IMR-90 (cell line): ENCODE measurements at regions not wholly inside any gene's neighbourhood (a gene's known extent, or its start where the extent isn't known, plus 50 kb on each side); places are given as distances from the start of the nearest gene placed in this dataset.

Experiments
- ATAC-seq: fragments of 200-7000 bp; cut with Tn5 transposase; 2 replicates; pipeline ENCODE4 v1.9.1; 2020; ENCODE audit warnings: low read depth, mild to moderate bottlenecking, moderate library complexity
- BruUV-seq: library from RNA; stranded (reverse); fragments of 400-500 nt; replicated peaks from 2 replicates; lab custom pipeline; 2021; lab: Mats Ljungman, UMichigan
- CTCF ChIA-PET: fragments of 300-600 bp; formaldehyde crosslinking; extraction: SDS; loops from one replicate; lab custom pipeline; 2021; ENCODE audit warnings: antibody characterized with exemption; lab: Yijun Ruan, JAX
- POLR2A ChIA-PET: fragments of 300-600 bp; sonication (Branson Sonifier 250); formaldehyde crosslinking; loops from one replicate; lab custom pipeline; 2022; ENCODE audit warnings: antibody characterized with exemption; ENCODE audit not compliant: unreplicated experiment; lab: Charles Lee
- DNase-seq: peaks from one replicate; pipeline ENCODE4 v3.0.0; 2013
- H2AFZ ChIP-seq: replicated peaks from 2 replicates; pipeline ENCODE3; 2013; ENCODE audit warnings: low read length, mild to moderate bottlenecking; ENCODE audit not compliant: poor library complexity
- H2AK5ac ChIP-seq: 2 replicates; pipeline ENCODE4 v1.6.1; 2013; ENCODE audit warnings: low read depth, low read length, inconsistent platforms
- H2AK9ac ChIP-seq: replicated peaks from 2 replicates; pipeline ENCODE3; 2013; ENCODE audit warnings: mild to moderate bottlenecking, low read depth, low read length, moderate library complexity; ENCODE audit not compliant: poor library complexity
- H2BK120ac ChIP-seq: 2 replicates; pipeline ENCODE4 v1.6.1; 2013; ENCODE audit warnings: low read depth, low read length, inconsistent platforms
- H2BK15ac ChIP-seq: 3 replicates; pipeline ENCODE4 v1.6.1; 2013; ENCODE audit warnings: low read depth, low read length, inconsistent platforms
- H2BK20ac ChIP-seq: 2 replicates; pipeline ENCODE4 v1.6.1; 2013; ENCODE audit warnings: low read depth, mild to moderate bottlenecking, inconsistent platforms, low read length, moderate library complexity
- H2BK5ac ChIP-seq: 2 replicates; pipeline ENCODE4 v1.6.1; 2013; ENCODE audit warnings: mild to moderate bottlenecking, low read depth, low read length, inconsistent platforms; ENCODE audit not compliant: poor library complexity, severe bottlenecking
- H3K14ac ChIP-seq: replicated peaks from 2 replicates; pipeline ENCODE4 v1.6.1; 2013; ENCODE audit warnings: low read depth, low read length, inconsistent platforms
- H3K18ac ChIP-seq: 2 replicates; pipeline ENCODE4 v1.6.1; 2013; ENCODE audit warnings: low read depth, low read length, control low read depth
- H3K23ac ChIP-seq: 2 replicates; pipeline ENCODE4 v1.6.1; 2013; ENCODE audit warnings: low read depth, low read length, inconsistent platforms
- H3K27ac ChIP-seq: 2 replicates; pipeline ENCODE4 v1.5.1; 2013; ENCODE audit warnings: mild to moderate bottlenecking, control low read depth, low read length; ENCODE audit not compliant: insufficient read depth
- H3K27me3 ChIP-seq: 2 replicates; pipeline ENCODE4 v1.6.1; 2013; ENCODE audit warnings: low read length; ENCODE audit not compliant: control insufficient read depth, insufficient read depth
- H3K36me3 ChIP-seq: 2 replicates; pipeline ENCODE4 v1.6.1; 2013; ENCODE audit warnings: low read length, mixed read lengths; ENCODE audit not compliant: control insufficient read depth, insufficient read depth
- H3K4ac ChIP-seq: 2 replicates; pipeline ENCODE4 v1.6.1; 2013; ENCODE audit warnings: low read depth, low read length, inconsistent platforms
- H3K4me1 ChIP-seq: 2 replicates; pipeline ENCODE4 v1.6.1; 2013; ENCODE audit warnings: low read length, mixed read lengths; ENCODE audit not compliant: control insufficient read depth, insufficient read depth
- H3K4me2 ChIP-seq: 2 replicates; pipeline ENCODE4 v1.6.1; 2013; ENCODE audit warnings: low read depth, mild to moderate bottlenecking, control low read depth, low read length, moderate library complexity
- H3K4me3 ChIP-seq: 2 replicates; pipeline ENCODE4 v1.5.1; 2013; ENCODE audit warnings: low read depth, mild to moderate bottlenecking, control low read depth, low read length, moderate library complexity; ENCODE audit not compliant: insufficient read depth
- H3K56ac ChIP-seq: 2 replicates; pipeline ENCODE4 v1.6.1; 2013; ENCODE audit warnings: low read length, inconsistent platforms; ENCODE audit not compliant: insufficient read depth; ENCODE audit errors: extremely low read depth
- H3K79me1 ChIP-seq, 2 experiments: 2 replicates each; pipeline ENCODE4 v1.6.1; 2013; ENCODE audit warnings: low read length in 2 of 2, inconsistent platforms in 1 of 2, low read depth in 1 of 2
- H3K9ac ChIP-seq: 2 replicates; pipeline ENCODE4 v1.6.1; 2013; ENCODE audit warnings: low read depth, low read length, control low read depth
- H3K9me1 ChIP-seq: 2 replicates; pipeline ENCODE4 v1.6.1; 2013; ENCODE audit warnings: low read length, inconsistent platforms; ENCODE audit not compliant: insufficient read depth
- H3K9me3 ChIP-seq: 2 replicates; pipeline ENCODE4 v1.6.1; 2013; ENCODE audit warnings: low read length; ENCODE audit not compliant: control insufficient read depth, insufficient read depth
- H4K20me1 ChIP-seq: 2 replicates; pipeline ENCODE4 v1.6.1; 2013; ENCODE audit warnings: low read length, inconsistent platforms; ENCODE audit not compliant: insufficient read depth
- H4K5ac ChIP-seq: 2 replicates; pipeline ENCODE4 v1.6.1; 2013; ENCODE audit warnings: mild to moderate bottlenecking, low read depth, low read length, control low read depth
- H4K8ac ChIP-seq, 2 experiments: 2 replicates each; pipeline ENCODE4 v1.6.1; 2013; ENCODE audit warnings: low read depth in 2 of 2, low read length in 2 of 2, control low read depth in 1 of 2, inconsistent platforms in 1 of 2
- H4K91ac ChIP-seq: 2 replicates; pipeline ENCODE4 v1.6.1; 2013; ENCODE audit warnings: low read depth, low read length, inconsistent platforms; ENCODE audit not compliant: insufficient read depth
- BHLHE40 ChIP-seq: fragments of 150-350 bp; IDR thresholded peaks from 2 replicates; pipeline ENCODE4 v1.6.1; 2016; ENCODE audit warnings: mild to moderate bottlenecking, low read depth, low read length
- CEBPB ChIP-seq: IDR thresholded peaks from 2 replicates; pipeline ENCODE4 v1.6.1; 2012; ENCODE audit warnings: low read depth, low read length, improper control_type of control experiment
- CHD1 ChIP-seq: IDR thresholded peaks from 2 replicates; pipeline ENCODE4 v1.6.1; 2012; ENCODE audit warnings: low read depth, low read length, improper control_type of control experiment
- FOS ChIP-seq: fragments of 150-350 bp; IDR thresholded peaks from 2 replicates; pipeline ENCODE4 v1.6.1; 2016; ENCODE audit warnings: low read depth, low read length
- MAFK ChIP-seq: IDR thresholded peaks from 2 replicates; pipeline ENCODE4 v1.6.1; 2012; ENCODE audit warnings: low read depth, low read length, improper control_type of control experiment
- MAZ ChIP-seq: IDR thresholded peaks from 2 replicates; pipeline ENCODE4 v1.6.1; 2012; ENCODE audit warnings: low read depth, mild to moderate bottlenecking, low read length, improper control_type of control experiment, moderate library complexity, borderline replicate concordance
- NFE2L2 ChIP-seq: fragments of 150-350 bp; IDR thresholded peaks from 2 replicates; pipeline ENCODE4 v1.6.1; 2016; ENCODE audit warnings: low read depth, mild to moderate bottlenecking, low read length
- POLR2A ChIP-seq: IDR thresholded peaks from 2 replicates; pipeline ENCODE4 v1.6.1; 2012; ENCODE audit warnings: mild to moderate bottlenecking, low read depth, low read length
- RAD21 ChIP-seq: IDR thresholded peaks from 2 replicates; pipeline ENCODE4 v1.6.1; 2012; ENCODE audit warnings: low read length, improper control_type of control experiment
- RCOR1 ChIP-seq: IDR thresholded peaks from 2 replicates; pipeline ENCODE4 v1.6.1; 2012; ENCODE audit warnings: mild to moderate bottlenecking, low read length, improper control_type of control experiment; ENCODE audit not compliant: insufficient replicate concordance
- RFX5 ChIP-seq: IDR thresholded peaks from 2 replicates; pipeline ENCODE4 v1.8.0; 2012; ENCODE audit warnings: low read depth, mild to moderate bottlenecking, low read length, moderate library complexity
- WGBS, 2 experiments: methylation state at CpG; one replicate each; pipeline versions ENCODE4 v1.1.5 to v1.1.7; 2013; ENCODE audit warnings: missing lambda C conversion rate in 2 of 2; ENCODE audit not compliant: insufficient read length in 1 of 2; ENCODE audit errors: extremely low coverage in 2 of 2; 5-methylcytosine and 5-hydroxymethylcytosine counted together
- dilution Hi-C: fragments of 300-500 bp; cut with HindIII; formaldehyde crosslinking; loops from one replicate; pipeline ENCODE4 v1.14.3; 2018; ENCODE audit warnings: low sequenced_read_pairs; ENCODE audit not compliant: unreplicated experiment
- in situ Hi-C: fragments of 300-500 bp; cut with MboI; formaldehyde crosslinking; loops from 3 replicates; pipeline ENCODE4 v1.14.3; 2019; ENCODE audit warnings: low sequenced_read_pairs, inconsistent platforms, mixed read lengths
- intact Hi-C: fragments of 100-400 bp; cut with micrococcal nuclease; formaldehyde crosslinking; loops from 2 replicates; pipeline ENCODE4 v1.10.0; 2022
- TF ChIP-seq, protein P1 (sequence below): fragments of 150-350 bp; IDR thresholded peaks from 2 replicates; pipeline ENCODE4 v1.6.1; 2016; ENCODE audit warnings: low read depth, mild to moderate bottlenecking, low read length, moderate library complexity, borderline replicate concordance
- TF ChIP-seq, protein P2 (sequence below): conservative IDR thresholded peaks from 2 replicates; pipeline ENCODE4 v1.5.1; 2012; ENCODE audit warnings: mild to moderate bottlenecking, low read depth, low read length, improper control_type of control experiment
- TF ChIP-seq, protein P3 (sequence below): fragments of 150-350 bp; IDR thresholded peaks from 2 replicates; pipeline ENCODE4 v1.6.1; 2017; ENCODE audit warnings: mild to moderate bottlenecking, antibody characterized with exemption, low read length, low read depth

DNA sequence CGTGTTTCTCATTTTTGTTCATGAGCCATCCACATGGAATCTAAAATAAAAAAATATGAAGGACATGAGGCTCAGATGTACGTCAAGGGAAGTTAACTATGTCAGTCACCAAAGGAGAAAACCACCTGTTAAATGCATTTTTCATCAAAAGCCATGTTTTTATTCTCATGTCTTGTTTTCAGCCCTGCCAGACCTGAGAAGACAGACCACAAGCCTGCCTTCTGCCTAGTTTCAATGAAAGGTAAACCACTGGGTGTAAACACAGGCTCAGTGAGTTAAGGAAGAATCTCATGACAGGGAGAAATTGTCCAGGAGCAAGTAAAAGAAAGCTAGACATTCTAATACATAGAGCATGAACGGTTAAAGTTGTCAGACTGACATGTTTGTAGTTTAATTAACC lies 52.3 kb upstream of the TNIP3 start:
- Histone ChIP-seq H3K56ac (no peak overlapping the region), H3K4me1 (no peaks in the 10 kb centered on the region), H3K79me1 (no peaks in the 10 kb centered on the region), H3K9ac (no peak overlapping the region), H2BK20ac (no peak overlapping the region), H3K27ac (no peak overlapping the region), H3K9me1 (peaks cover 2% of the 10 kb centered on the region; the same call in 1 of the 2 replicates), H3K4ac (no peak overlapping the region), H2BK5ac (no peak overlapping the region), H4K20me1 (no peaks in the 10 kb centered on the region), H3K36me3 (no peaks in the 10 kb centered on the region), H3K4me3 (no peak overlapping the region), H2BK15ac (no peak overlapping the region), H4K8ac (no peak overlapping the region), H2AK5ac (no peak overlapping the region), H4K91ac (no peak overlapping the region), H3K9me3 (no peaks in the 10 kb centered on the region), H3K27me3 (0 out of 2 replicates have a peak, but pooled peaks cover 3% of the 10 kb centered on the region), H3K4me2 (no peak overlapping the region; the same call in 1 of the 2 replicates), H2AFZ (no peak overlapping the region), H2AK9ac (no peak overlapping the region), H2BK120ac (no peak overlapping the region), H3K14ac (no peak overlapping the region), H3K18ac (no peak overlapping the region), H4K5ac (no peak overlapping the region), H3K23ac (no peak overlapping the region)
- intact Hi-C loops (no loop called here), dilution Hi-C loops (no loop called here), in situ Hi-C loops (no loop called here)
- no TSS peak for BruUV-seq
- WGBS, 2 experiments: no CpG with 5 or more reads among the region's 3 CpGs
- TF ChIP-seq MAZ (no peak), RFX5 (no peak), BHLHE40 (no peak), NFE2L2 (no peak), RAD21 (no peak), POLR2A (no peak), CEBPB (no peak), RCOR1 (no peak), MAFK (no peak), CHD1 (no peak), FOS (no peak)
- TF ChIP-seq, protein P1, sequence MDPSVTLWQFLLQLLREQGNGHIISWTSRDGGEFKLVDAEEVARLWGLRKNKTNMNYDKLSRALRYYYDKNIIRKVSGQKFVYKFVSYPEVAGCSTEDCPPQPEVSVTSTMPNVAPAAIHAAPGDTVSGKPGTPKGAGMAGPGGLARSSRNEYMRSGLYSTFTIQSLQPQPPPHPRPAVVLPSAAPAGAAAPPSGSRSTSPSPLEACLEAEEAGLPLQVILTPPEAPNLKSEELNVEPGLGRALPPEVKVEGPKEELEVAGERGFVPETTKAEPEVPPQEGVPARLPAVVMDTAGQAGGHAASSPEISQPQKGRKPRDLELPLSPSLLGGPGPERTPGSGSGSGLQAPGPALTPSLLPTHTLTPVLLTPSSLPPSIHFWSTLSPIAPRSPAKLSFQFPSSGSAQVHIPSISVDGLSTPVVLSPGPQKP: no peak
- TF ChIP-seq, protein P2, sequence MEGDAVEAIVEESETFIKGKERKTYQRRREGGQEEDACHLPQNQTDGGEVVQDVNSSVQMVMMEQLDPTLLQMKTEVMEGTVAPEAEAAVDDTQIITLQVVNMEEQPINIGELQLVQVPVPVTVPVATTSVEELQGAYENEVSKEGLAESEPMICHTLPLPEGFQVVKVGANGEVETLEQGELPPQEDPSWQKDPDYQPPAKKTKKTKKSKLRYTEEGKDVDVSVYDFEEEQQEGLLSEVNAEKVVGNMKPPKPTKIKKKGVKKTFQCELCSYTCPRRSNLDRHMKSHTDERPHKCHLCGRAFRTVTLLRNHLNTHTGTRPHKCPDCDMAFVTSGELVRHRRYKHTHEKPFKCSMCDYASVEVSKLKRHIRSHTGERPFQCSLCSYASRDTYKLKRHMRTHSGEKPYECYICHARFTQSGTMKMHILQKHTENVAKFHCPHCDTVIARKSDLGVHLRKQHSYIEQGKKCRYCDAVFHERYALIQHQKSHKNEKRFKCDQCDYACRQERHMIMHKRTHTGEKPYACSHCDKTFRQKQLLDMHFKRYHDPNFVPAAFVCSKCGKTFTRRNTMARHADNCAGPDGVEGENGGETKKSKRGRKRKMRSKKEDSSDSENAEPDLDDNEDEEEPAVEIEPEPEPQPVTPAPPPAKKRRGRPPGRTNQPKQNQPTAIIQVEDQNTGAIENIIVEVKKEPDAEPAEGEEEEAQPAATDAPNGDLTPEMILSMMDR: no peak
- TF ChIP-seq, protein P3, sequence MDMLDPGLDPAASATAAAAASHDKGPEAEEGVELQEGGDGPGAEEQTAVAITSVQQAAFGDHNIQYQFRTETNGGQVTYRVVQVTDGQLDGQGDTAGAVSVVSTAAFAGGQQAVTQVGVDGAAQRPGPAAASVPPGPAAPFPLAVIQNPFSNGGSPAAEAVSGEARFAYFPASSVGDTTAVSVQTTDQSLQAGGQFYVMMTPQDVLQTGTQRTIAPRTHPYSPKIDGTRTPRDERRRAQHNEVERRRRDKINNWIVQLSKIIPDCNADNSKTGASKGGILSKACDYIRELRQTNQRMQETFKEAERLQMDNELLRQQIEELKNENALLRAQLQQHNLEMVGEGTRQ: no peak
- ChIA-PET CTCF (interaction anchor here (0.7 to 1.0 kb wide), 2 partner anchors 24 to 42 kb away, joined by 3 read pairs; no protein-coding TSS in a partner anchor), POLR2A (no interaction called here)
- DNase-seq (no peak), ATAC-seq (no peak)
